ENCODE measurements at regions not wholly inside any gene's neighbourhood (a gene's known extent, or its start where the extent isn't known, plus 50 kb on each side); places are given as distances from the start of the nearest gene placed in this dataset.

DNA sequence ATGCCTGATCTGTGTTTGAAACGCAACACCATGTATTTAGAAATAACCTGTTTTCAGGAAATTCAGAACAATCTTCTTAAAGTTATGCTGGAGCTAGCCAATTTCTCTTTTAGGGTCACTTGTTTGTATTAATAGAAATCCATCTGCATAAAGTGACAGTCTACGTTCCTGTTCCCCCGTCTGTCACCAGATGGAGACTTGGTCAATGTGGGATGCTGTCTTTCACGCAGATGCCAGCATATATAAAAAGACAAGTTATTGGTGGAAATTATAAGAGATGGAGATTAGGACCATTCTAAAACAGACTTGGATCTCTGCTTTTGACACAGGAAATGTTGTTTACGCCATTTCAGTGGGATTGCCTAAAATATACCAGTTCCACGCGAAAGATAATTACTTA, 162.5 kb upstream of the STMND1 start:
- TF ChIP-seq, protein P1, sequence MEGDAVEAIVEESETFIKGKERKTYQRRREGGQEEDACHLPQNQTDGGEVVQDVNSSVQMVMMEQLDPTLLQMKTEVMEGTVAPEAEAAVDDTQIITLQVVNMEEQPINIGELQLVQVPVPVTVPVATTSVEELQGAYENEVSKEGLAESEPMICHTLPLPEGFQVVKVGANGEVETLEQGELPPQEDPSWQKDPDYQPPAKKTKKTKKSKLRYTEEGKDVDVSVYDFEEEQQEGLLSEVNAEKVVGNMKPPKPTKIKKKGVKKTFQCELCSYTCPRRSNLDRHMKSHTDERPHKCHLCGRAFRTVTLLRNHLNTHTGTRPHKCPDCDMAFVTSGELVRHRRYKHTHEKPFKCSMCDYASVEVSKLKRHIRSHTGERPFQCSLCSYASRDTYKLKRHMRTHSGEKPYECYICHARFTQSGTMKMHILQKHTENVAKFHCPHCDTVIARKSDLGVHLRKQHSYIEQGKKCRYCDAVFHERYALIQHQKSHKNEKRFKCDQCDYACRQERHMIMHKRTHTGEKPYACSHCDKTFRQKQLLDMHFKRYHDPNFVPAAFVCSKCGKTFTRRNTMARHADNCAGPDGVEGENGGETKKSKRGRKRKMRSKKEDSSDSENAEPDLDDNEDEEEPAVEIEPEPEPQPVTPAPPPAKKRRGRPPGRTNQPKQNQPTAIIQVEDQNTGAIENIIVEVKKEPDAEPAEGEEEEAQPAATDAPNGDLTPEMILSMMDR (conservative IDR thresholded peaks at IDR 0.05; ENCODE audit: low read length): no peak
- TF ChIP-seq EZH2phosphoT487 (IDR thresholded peaks at IDR 0.05; ENCODE audit: borderline replicate concordance): no peak
